IMR-90 (cell line): ENCODE measurements at regions not wholly inside any gene's neighbourhood (a gene's known extent, or its start where the extent isn't known, plus 50 kb on each side); places are given as distances from the start of the nearest gene placed in this dataset.

Experiments
- ATAC-seq: fragments of 200-7000 bp; cut with Tn5 transposase; 2 replicates; pipeline ENCODE4 v1.9.1; 2020; ENCODE audit warnings: low read depth, mild to moderate bottlenecking, moderate library complexity
- BruUV-seq: library from RNA; stranded (reverse); fragments of 400-500 nt; replicated peaks from 2 replicates; lab custom pipeline; 2021; lab: Mats Ljungman, UMichigan
- CTCF ChIA-PET: fragments of 300-600 bp; formaldehyde crosslinking; extraction: SDS; loops from one replicate; lab custom pipeline; 2021; ENCODE audit warnings: antibody characterized with exemption; lab: Yijun Ruan, JAX
- POLR2A ChIA-PET: fragments of 300-600 bp; sonication (Branson Sonifier 250); formaldehyde crosslinking; loops from one replicate; lab custom pipeline; 2022; ENCODE audit warnings: antibody characterized with exemption; ENCODE audit not compliant: unreplicated experiment; lab: Charles Lee
- DNase-seq: peaks from one replicate; pipeline ENCODE4 v3.0.0; 2013
- H2AFZ ChIP-seq: replicated peaks from 2 replicates; pipeline ENCODE3; 2013; ENCODE audit warnings: low read length, mild to moderate bottlenecking; ENCODE audit not compliant: poor library complexity
- H2AK5ac ChIP-seq: 2 replicates; pipeline ENCODE4 v1.6.1; 2013; ENCODE audit warnings: low read depth, low read length, inconsistent platforms
- H2AK9ac ChIP-seq: replicated peaks from 2 replicates; pipeline ENCODE3; 2013; ENCODE audit warnings: mild to moderate bottlenecking, low read depth, low read length, moderate library complexity; ENCODE audit not compliant: poor library complexity
- H2BK120ac ChIP-seq: 2 replicates; pipeline ENCODE4 v1.6.1; 2013; ENCODE audit warnings: low read depth, low read length, inconsistent platforms
- H2BK15ac ChIP-seq: 3 replicates; pipeline ENCODE4 v1.6.1; 2013; ENCODE audit warnings: low read depth, low read length, inconsistent platforms
- H2BK20ac ChIP-seq: 2 replicates; pipeline ENCODE4 v1.6.1; 2013; ENCODE audit warnings: low read depth, mild to moderate bottlenecking, inconsistent platforms, low read length, moderate library complexity
- H2BK5ac ChIP-seq: 2 replicates; pipeline ENCODE4 v1.6.1; 2013; ENCODE audit warnings: mild to moderate bottlenecking, low read depth, low read length, inconsistent platforms; ENCODE audit not compliant: poor library complexity, severe bottlenecking
- H3K14ac ChIP-seq: replicated peaks from 2 replicates; pipeline ENCODE4 v1.6.1; 2013; ENCODE audit warnings: low read depth, low read length, inconsistent platforms
- H3K18ac ChIP-seq: 2 replicates; pipeline ENCODE4 v1.6.1; 2013; ENCODE audit warnings: low read depth, low read length, control low read depth
- H3K23ac ChIP-seq: 2 replicates; pipeline ENCODE4 v1.6.1; 2013; ENCODE audit warnings: low read depth, low read length, inconsistent platforms
- H3K27ac ChIP-seq: 2 replicates; pipeline ENCODE4 v1.5.1; 2013; ENCODE audit warnings: mild to moderate bottlenecking, control low read depth, low read length; ENCODE audit not compliant: insufficient read depth
- H3K27me3 ChIP-seq: 2 replicates; pipeline ENCODE4 v1.6.1; 2013; ENCODE audit warnings: low read length; ENCODE audit not compliant: control insufficient read depth, insufficient read depth
- H3K36me3 ChIP-seq: 2 replicates; pipeline ENCODE4 v1.6.1; 2013; ENCODE audit warnings: low read length, mixed read lengths; ENCODE audit not compliant: control insufficient read depth, insufficient read depth
- H3K4ac ChIP-seq: 2 replicates; pipeline ENCODE4 v1.6.1; 2013; ENCODE audit warnings: low read depth, low read length, inconsistent platforms
- H3K4me1 ChIP-seq: 2 replicates; pipeline ENCODE4 v1.6.1; 2013; ENCODE audit warnings: low read length, mixed read lengths; ENCODE audit not compliant: control insufficient read depth, insufficient read depth
- H3K4me2 ChIP-seq: 2 replicates; pipeline ENCODE4 v1.6.1; 2013; ENCODE audit warnings: low read depth, mild to moderate bottlenecking, control low read depth, low read length, moderate library complexity
- H3K4me3 ChIP-seq: 2 replicates; pipeline ENCODE4 v1.5.1; 2013; ENCODE audit warnings: low read depth, mild to moderate bottlenecking, control low read depth, low read length, moderate library complexity; ENCODE audit not compliant: insufficient read depth
- H3K56ac ChIP-seq: 2 replicates; pipeline ENCODE4 v1.6.1; 2013; ENCODE audit warnings: low read length, inconsistent platforms; ENCODE audit not compliant: insufficient read depth; ENCODE audit errors: extremely low read depth
- H3K79me1 ChIP-seq, 2 experiments: 2 replicates each; pipeline ENCODE4 v1.6.1; 2013; ENCODE audit warnings: low read length in 2 of 2, inconsistent platforms in 1 of 2, low read depth in 1 of 2
- H3K9ac ChIP-seq: 2 replicates; pipeline ENCODE4 v1.6.1; 2013; ENCODE audit warnings: low read depth, low read length, control low read depth
- H3K9me1 ChIP-seq: 2 replicates; pipeline ENCODE4 v1.6.1; 2013; ENCODE audit warnings: low read length, inconsistent platforms; ENCODE audit not compliant: insufficient read depth
- H3K9me3 ChIP-seq: 2 replicates; pipeline ENCODE4 v1.6.1; 2013; ENCODE audit warnings: low read length; ENCODE audit not compliant: control insufficient read depth, insufficient read depth
- H4K20me1 ChIP-seq: 2 replicates; pipeline ENCODE4 v1.6.1; 2013; ENCODE audit warnings: low read length, inconsistent platforms; ENCODE audit not compliant: insufficient read depth
- H4K5ac ChIP-seq: 2 replicates; pipeline ENCODE4 v1.6.1; 2013; ENCODE audit warnings: mild to moderate bottlenecking, low read depth, low read length, control low read depth
- H4K8ac ChIP-seq, 2 experiments: 2 replicates each; pipeline ENCODE4 v1.6.1; 2013; ENCODE audit warnings: low read depth in 2 of 2, low read length in 2 of 2, control low read depth in 1 of 2, inconsistent platforms in 1 of 2
- H4K91ac ChIP-seq: 2 replicates; pipeline ENCODE4 v1.6.1; 2013; ENCODE audit warnings: low read depth, low read length, inconsistent platforms; ENCODE audit not compliant: insufficient read depth
- BHLHE40 ChIP-seq: fragments of 150-350 bp; IDR thresholded peaks from 2 replicates; pipeline ENCODE4 v1.6.1; 2016; ENCODE audit warnings: mild to moderate bottlenecking, low read depth, low read length
- CTCF ChIP-seq: conservative IDR thresholded peaks from 2 replicates; pipeline ENCODE4 v1.5.1; 2012; ENCODE audit warnings: mild to moderate bottlenecking, low read depth, low read length, improper control_type of control experiment
- MAFK ChIP-seq: IDR thresholded peaks from 2 replicates; pipeline ENCODE4 v1.6.1; 2012; ENCODE audit warnings: low read depth, low read length, improper control_type of control experiment
- NFE2L2 ChIP-seq: fragments of 150-350 bp; IDR thresholded peaks from 2 replicates; pipeline ENCODE4 v1.6.1; 2016; ENCODE audit warnings: low read depth, mild to moderate bottlenecking, low read length
- POLR2A ChIP-seq: IDR thresholded peaks from 2 replicates; pipeline ENCODE4 v1.6.1; 2012; ENCODE audit warnings: mild to moderate bottlenecking, low read depth, low read length
- RAD21 ChIP-seq: IDR thresholded peaks from 2 replicates; pipeline ENCODE4 v1.6.1; 2012; ENCODE audit warnings: low read length, improper control_type of control experiment
- RFX5 ChIP-seq: IDR thresholded peaks from 2 replicates; pipeline ENCODE4 v1.8.0; 2012; ENCODE audit warnings: low read depth, mild to moderate bottlenecking, low read length, moderate library complexity
- WGBS, 2 experiments: methylation state at CpG; one replicate each; pipeline versions ENCODE4 v1.1.5 to v1.1.7; 2013; ENCODE audit warnings: missing lambda C conversion rate in 2 of 2; ENCODE audit not compliant: insufficient read length in 1 of 2; ENCODE audit errors: extremely low coverage in 2 of 2; 5-methylcytosine and 5-hydroxymethylcytosine counted together
- dilution Hi-C: fragments of 300-500 bp; cut with HindIII; formaldehyde crosslinking; loops from one replicate; pipeline ENCODE4 v1.14.3; 2018; ENCODE audit warnings: low sequenced_read_pairs; ENCODE audit not compliant: unreplicated experiment
- in situ Hi-C: fragments of 300-500 bp; cut with MboI; formaldehyde crosslinking; loops from 3 replicates; pipeline ENCODE4 v1.14.3; 2019; ENCODE audit warnings: low sequenced_read_pairs, inconsistent platforms, mixed read lengths
- intact Hi-C: fragments of 100-400 bp; cut with micrococcal nuclease; formaldehyde crosslinking; loops from 2 replicates; pipeline ENCODE4 v1.10.0; 2022

GRCh38 chrX:126733874-126734273 lies 85.7 kb upstream of the PRR32 start:
- no peak overlapping the region for H2BK20ac ChIP-seq
- no peak for TF ChIP-seq POLR2A
- TF ChIP-seq NFE2L2, result no peak
- TF ChIP-seq CTCF, result no peak
- TF ChIP-seq BHLHE40, result no peak
- TF ChIP-seq MAFK, result peak; percentile 68
- TF ChIP-seq RFX5, result no peak
- TF ChIP-seq RAD21, result no peak
- H2BK15ac ChIP-seq, result no peak overlapping the region
- H3K14ac ChIP-seq, result no peak overlapping the region
- H3K9me3 ChIP-seq, result no peaks in the 10 kb centered on the region
- ATAC-seq, result no peak
- no peak overlapping the region for H4K8ac ChIP-seq
- no peak overlapping the region for H3K18ac ChIP-seq
- no TSS peak for BruUV-seq
- H3K4me1 ChIP-seq, result no peaks in the 10 kb centered on the region
- no peak overlapping the region for H3K4me2 ChIP-seq
- no peak overlapping the region for H2BK5ac ChIP-seq
- H4K91ac ChIP-seq, result no peak overlapping the region
- DNase-seq, result no peak
- H3K36me3 ChIP-seq, result no peaks in the 10 kb centered on the region
- intact Hi-C loops, result no loop called here
- no peak overlapping the region for H4K5ac ChIP-seq
- H2BK120ac ChIP-seq, result no peak overlapping the region
- H3K4me3 ChIP-seq, result no peak overlapping the region
- no peaks in the 10 kb centered on the region for H3K27me3 ChIP-seq
- CTCF ChIA-PET, result no interaction called here
- H2AK9ac ChIP-seq, result no peak overlapping the region
- no peak overlapping the region for H3K9ac ChIP-seq
- in situ Hi-C loops, result no loop called here
- H3K56ac ChIP-seq, result no peak overlapping the region
- WGBS, 2 experiments, result no CpG with 5 or more reads among the region's 2 CpGs
- POLR2A ChIA-PET, result no interaction called here
- no peaks in the 10 kb centered on the region for H3K79me1 ChIP-seq
- no peak overlapping the region for H3K23ac ChIP-seq
- no peak overlapping the region for H2AFZ ChIP-seq
- no peak overlapping the region for H3K27ac ChIP-seq
- H3K9me1 ChIP-seq, result no peaks in the 10 kb centered on the region
- dilution Hi-C loops, result no loop called here
- H3K4ac ChIP-seq, result no peak overlapping the region
- no peak overlapping the region for H2AK5ac ChIP-seq
- no peaks in the 10 kb centered on the region for H4K20me1 ChIP-seq
